Fibroblast of the aortic adventitia (primary cell): ENCODE measurements at regions not wholly inside any gene's neighbourhood (a gene's known extent, or its start where the extent isn't known, plus 50 kb on each side); places are given as distances from the start of the nearest gene placed in this dataset.

Experiments
- DNase-seq: peaks from one replicate; pipeline ENCODE4 v3.0.0-alpha.2; 2010; ENCODE audit warnings: low read depth
- H3K4me3 ChIP-seq: 2 replicates; pipeline ENCODE4 v1.5.1; 2011; ENCODE audit warnings: low read depth, mild to moderate bottlenecking, control low read depth, low read length, moderate library complexity
- CTCF ChIP-seq: IDR thresholded peaks from 2 replicates; pipeline ENCODE4 v1.5.1; 2011; ENCODE audit warnings: mild to moderate bottlenecking, low read length, control low read depth, inconsistent platforms; ENCODE audit not compliant: insufficient read depth

- no peak for DNase-seq
- no peak for TF ChIP-seq CTCF
- H3K4me3 ChIP-seq, result no peak overlapping the region
These were observed 78.4 kb downstream of the RNASET2 start for GRCh38 chr6:166877906-166878305.

GRCh38 chr6:166877349-166877748, 79.0 kb downstream of the RNASET2 start:
- no peak for TF ChIP-seq CTCF
- H3K4me3 ChIP-seq, result no peak overlapping the region
- no peak for DNase-seq

- DNase-seq, result no peak
- H3K4me3 ChIP-seq, result no peak overlapping the region
- TF ChIP-seq CTCF, result no peak
These were observed 83.8 kb downstream of the RNASET2 start for GRCh38 chr6:166872531-166873009.

GRCh38 chr6:166870602-166871208, 85.6 kb downstream of the RNASET2 start:
- TF ChIP-seq CTCF, result no peak
- DNase-seq, result no peak
- H3K4me3 ChIP-seq, result no peak overlapping the region

GRCh38 chr6:166866839-166867637, 89.3 kb downstream of the RNASET2 start:
- no peak overlapping the region for H3K4me3 ChIP-seq
- DNase-seq, result no peak
- TF ChIP-seq CTCF, result no peak

GRCh38 chr6:166864333-166864732, 92.0 kb downstream of the RNASET2 start:
- no peak for DNase-seq
- no peak for TF ChIP-seq CTCF
- H3K4me3 ChIP-seq, result no peak overlapping the region
